H9 (cell line): ENCODE measurements at regions not wholly inside any gene's neighbourhood (a gene's known extent, or its start where the extent isn't known, plus 50 kb on each side); places are given as distances from the start of the nearest gene placed in this dataset.

Experiments used
- DNase-seq: peaks from one replicate; pipeline ENCODE4 v3.0.0-alpha.2; 2017
- H2AFZ ChIP-seq: one replicate; pipeline ENCODE4 v1.6.1; 2013; ENCODE audit warnings: mild to moderate bottlenecking, low read length, control low read depth, moderate library complexity
- H2AK5ac ChIP-seq: 2 replicates; pipeline ENCODE4 v1.6.1; 2013; ENCODE audit warnings: low read length, control low read depth, mixed read lengths; ENCODE audit not compliant: insufficient read length
- H2BK120ac ChIP-seq: one replicate; pipeline ENCODE4 v1.6.1; 2013; ENCODE audit warnings: low read depth, mild to moderate bottlenecking, low read length, control low read depth, inconsistent platforms; ENCODE audit not compliant: poor library complexity, severe bottlenecking
- H2BK12ac ChIP-seq: 2 replicates; pipeline ENCODE4 v1.6.1; 2013; ENCODE audit warnings: low read length, control low read depth, mixed read lengths, low read depth; ENCODE audit not compliant: insufficient read length
- H2BK15ac ChIP-seq: 2 replicates; pipeline ENCODE4 v1.6.1; 2013; ENCODE audit warnings: low read depth, low read length, control low read depth
- H2BK20ac ChIP-seq: one replicate; pipeline ENCODE4 v1.6.1; 2013; ENCODE audit warnings: low read depth, mild to moderate bottlenecking, low read length, control low read depth, inconsistent platforms; ENCODE audit not compliant: poor library complexity, severe bottlenecking
- H2BK5ac ChIP-seq: 2 replicates; pipeline ENCODE4 v1.6.1; 2013; ENCODE audit warnings: low read length, control low read depth, mixed read lengths; ENCODE audit not compliant: insufficient read length
- H3K14ac ChIP-seq: 2 replicates; pipeline ENCODE4 v1.6.1; 2013; ENCODE audit warnings: low read length, control low read depth; ENCODE audit not compliant: insufficient read depth
- H3K18ac ChIP-seq: 2 replicates; pipeline ENCODE4 v1.6.1; 2013; ENCODE audit warnings: low read depth, mild to moderate bottlenecking, mixed read lengths, low read length, control low read depth; ENCODE audit not compliant: insufficient read length
- H3K23ac ChIP-seq: 2 replicates; pipeline ENCODE4 v1.6.1; 2013; ENCODE audit warnings: low read length, control low read depth, mixed read lengths, low read depth; ENCODE audit not compliant: insufficient read length
- H3K23me2 ChIP-seq: 2 replicates; pipeline ENCODE4 v1.6.1; 2013; ENCODE audit warnings: low read depth, mild to moderate bottlenecking, mixed read lengths, low read length, control low read depth; ENCODE audit not compliant: insufficient read length, poor library complexity, severe bottlenecking
- H3K27ac ChIP-seq: 2 replicates; pipeline ENCODE4 v1.5.1; 2013; ENCODE audit warnings: low read length, control low read depth, mixed read lengths, low read depth; ENCODE audit not compliant: insufficient read length
- H3K27me3 ChIP-seq: 2 replicates; pipeline ENCODE4 v1.6.1; 2013; ENCODE audit warnings: low read length, control low read depth, inconsistent platforms; ENCODE audit not compliant: insufficient read depth
- H3K4ac ChIP-seq: 2 replicates; pipeline ENCODE4 v1.6.1; 2013; ENCODE audit warnings: low read depth, mild to moderate bottlenecking, control low read depth, inconsistent platforms, low read length, moderate library complexity
- H3K4me1 ChIP-seq: 2 replicates; pipeline ENCODE4 v1.6.1; 2013; ENCODE audit warnings: low read length, control low read depth, inconsistent platforms; ENCODE audit not compliant: insufficient read depth
- H3K4me2 ChIP-seq: 2 replicates; pipeline ENCODE4 v1.6.1; 2013; ENCODE audit warnings: low read length, control low read depth, mixed read lengths; ENCODE audit not compliant: insufficient read length, insufficient read depth
- H3K56ac ChIP-seq: 2 replicates; pipeline ENCODE4 v1.6.1; 2013; ENCODE audit warnings: low read depth, mild to moderate bottlenecking, mixed read lengths, low read length, control low read depth; ENCODE audit not compliant: insufficient read length
- H3K79me1 ChIP-seq: 2 replicates; pipeline ENCODE4 v1.6.1; 2013; ENCODE audit warnings: low read depth, mild to moderate bottlenecking, moderate library complexity, low read length, control low read depth, inconsistent platforms; ENCODE audit not compliant: insufficient read depth, poor library complexity, severe bottlenecking
- H3K79me2 ChIP-seq: 2 replicates; pipeline ENCODE4 v1.6.1; 2013; ENCODE audit warnings: low read length, control low read depth, inconsistent platforms; ENCODE audit not compliant: insufficient read depth
- H3K9ac ChIP-seq: 2 replicates; pipeline ENCODE4 v1.6.1; 2013; ENCODE audit warnings: low read length, control low read depth, mixed read lengths; ENCODE audit not compliant: insufficient read length; ENCODE audit errors: extremely low read depth
- H3K9me3 ChIP-seq: one replicate; pipeline ENCODE4 v1.6.1; 2013; ENCODE audit warnings: low read depth, low read length, inconsistent platforms; ENCODE audit not compliant: control insufficient read depth
- H3T11ph ChIP-seq: one replicate; pipeline ENCODE4 v1.6.1; 2013; ENCODE audit warnings: mild to moderate bottlenecking, low read length, control low read depth, inconsistent platforms
- H4K20me1 ChIP-seq: one replicate; pipeline ENCODE4 v1.6.1; 2013; ENCODE audit not compliant: control insufficient read depth, insufficient read length, insufficient read depth
- H4K5ac ChIP-seq: 2 replicates; pipeline ENCODE4 v1.6.1; 2013; ENCODE audit warnings: low read depth, mild to moderate bottlenecking, mixed read lengths, low read length, control low read depth; ENCODE audit not compliant: insufficient read length
- H4K8ac ChIP-seq: replicated peaks from 2 replicates; pipeline ENCODE4 v1.6.1; 2013; ENCODE audit warnings: low read length, control low read depth, mixed read lengths, low read depth; ENCODE audit not compliant: insufficient read length
- H4K91ac ChIP-seq: 2 replicates; pipeline ENCODE4 v1.6.1; 2013; ENCODE audit warnings: low read depth, mild to moderate bottlenecking, moderate library complexity, mixed read lengths, low read length, control low read depth; ENCODE audit not compliant: insufficient read length
- H3K27ac Mint-ChIP-seq, 3 experiments: 2 replicates in 2 of 3; 3 replicates in 1 of 3; pipeline ENCODE4 v1.8.0; 2020 to 2021; ENCODE audit warnings: mixed read lengths in 3 of 3, mild to moderate bottlenecking in 1 of 3, moderate library complexity in 1 of 3
- H3K27me3 Mint-ChIP-seq: 2 replicates; pipeline ENCODE4 v1.8.0; 2021; ENCODE audit warnings: low read depth, mild to moderate bottlenecking, moderate library complexity, mixed read lengths
- H3K36me3 Mint-ChIP-seq, 3 experiments: 2 replicates in 2 of 3; 3 replicates in 1 of 3; pipeline ENCODE4 v1.8.0; 2020 to 2021; ENCODE audit warnings: low read depth in 3 of 3, mixed read lengths in 3 of 3; ENCODE audit not compliant: insufficient read depth in 1 of 3
- H3K4me1 Mint-ChIP-seq, 2 experiments: 2 replicates each; pipeline ENCODE4 v1.8.0; 2020; ENCODE audit warnings: mixed read lengths in 2 of 2
- H3K4me3 Mint-ChIP-seq, 2 experiments: 2 replicates in 1 of 2; 3 replicates in 1 of 2; pipeline ENCODE4 v1.8.0; 2020 to 2021; ENCODE audit warnings: mild to moderate bottlenecking in 2 of 2, mixed read lengths in 2 of 2, moderate library complexity in 1 of 2
- H3K9me3 Mint-ChIP-seq, 2 experiments: 2 replicates in 1 of 2; 3 replicates in 1 of 2; pipeline ENCODE4 v1.8.0; 2020; ENCODE audit warnings: mild to moderate bottlenecking in 2 of 2, mixed read lengths in 2 of 2, moderate library complexity in 1 of 2
- WGBS: extraction: QIAGEN DNeasy Blood & Tissue Kit; methylation state at CpG from one replicate; pipeline ENCODE4 v1.1.7; 2013; ENCODE audit warnings: missing lambda C conversion rate, low lambda C conversion rate, mixed read lengths; ENCODE audit not compliant: insufficient read length; ENCODE audit errors: extremely low coverage; 5-methylcytosine and 5-hydroxymethylcytosine counted together
- TF ChIP-seq, protein P1 (sequence below): fragments of 200-600 bp; sonication (generic); conservative IDR thresholded peaks from 3 replicates; pipeline ENCODE4 v1.8.0; 2021; ENCODE audit warnings: antibody characterized with exemption, mild to moderate bottlenecking

DNA sequence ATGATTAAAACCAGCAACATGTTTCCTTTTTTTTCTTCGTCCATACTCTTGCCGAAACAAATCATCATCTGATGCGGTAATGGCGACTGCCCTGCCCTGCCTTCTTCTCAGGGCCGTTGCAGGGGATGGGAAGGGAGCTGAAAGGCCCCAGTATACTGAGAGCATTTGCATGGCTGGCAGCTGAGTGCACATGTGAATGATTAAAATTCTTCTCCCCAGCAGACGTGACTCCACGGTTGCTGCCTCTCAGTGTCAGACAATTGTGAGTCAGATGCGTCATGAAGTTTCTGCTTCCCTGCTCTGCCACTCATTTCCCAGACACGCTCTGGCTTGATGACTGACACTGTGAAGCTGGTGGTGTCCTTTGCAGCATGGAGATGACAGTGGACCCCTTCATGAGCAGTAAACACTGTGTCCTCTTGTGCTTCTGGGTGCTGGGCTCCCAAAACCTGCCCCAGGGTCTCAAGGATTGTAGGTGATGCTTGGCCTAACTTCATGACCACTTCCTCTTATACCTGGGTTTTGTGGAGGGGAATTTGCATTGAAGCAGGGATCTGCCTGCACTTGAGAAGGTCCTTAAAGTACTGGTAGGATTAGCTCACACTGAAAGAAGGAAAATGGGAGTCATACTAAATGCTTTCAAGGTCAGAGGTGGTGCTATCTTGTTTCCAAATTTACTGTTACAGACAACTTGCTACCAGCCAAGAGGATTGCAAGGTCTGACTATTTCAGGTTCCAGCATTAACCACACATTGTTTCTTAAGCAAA, 222.5 kb upstream of the COPS8 start:
- no peak overlapping the region for H2AK5ac ChIP-seq
- H3K4me1 Mint-ChIP-seq, result peaks cover 36 to 37% of the 10 kb centered on the region in 2 experiments
- no peaks in the 10 kb centered on the region for H4K20me1 ChIP-seq
- no peak overlapping the region for H3K27ac ChIP-seq
- no peak overlapping the region for H3K18ac ChIP-seq
- H3K4me3 Mint-ChIP-seq, result no peak overlapping the region
- H3K23ac ChIP-seq, result no peak overlapping the region
- no peak overlapping the region; a peak in 1 of 7 replicates for H3K27ac Mint-ChIP-seq
- H2BK120ac ChIP-seq, result no peak overlapping the region
- peaks cover 26 to 33% of the 10 kb centered on the region in 2 experiments for H3K9me3 Mint-ChIP-seq
- H3K36me3 Mint-ChIP-seq, result peaks cover 19 to 38% (median 22%) of the 10 kb centered on the region in 3 experiments
- H2BK15ac ChIP-seq, result no peak overlapping the region
- no peaks in the 10 kb centered on the region for H3K79me2 ChIP-seq
- H2BK12ac ChIP-seq, result no peak overlapping the region
- DNase-seq, result peak; percentile 8
- H2BK5ac ChIP-seq, result no peak overlapping the region
- H3K23me2 ChIP-seq, result no peaks in the 10 kb centered on the region
- peaks cover 35% of the 10 kb centered on the region for H3K27me3 Mint-ChIP-seq
- H2BK20ac ChIP-seq, result no peak overlapping the region
- H2AFZ ChIP-seq, result no peak overlapping the region
- H3K4me1 ChIP-seq, result peaks cover 3% of the 10 kb centered on the region; the same call in 1 of the 2 replicates
- WGBS, result no CpG with 5 or more reads among the region's 9 CpGs
- no peaks in the 10 kb centered on the region for H3K27me3 ChIP-seq
- no peak overlapping the region for H3K9ac ChIP-seq
- H3K4ac ChIP-seq, result no peak overlapping the region
- no peaks in the 10 kb centered on the region for H3K9me3 ChIP-seq
- no peak overlapping the region for H3K4me2 ChIP-seq
- TF ChIP-seq, protein P1, sequence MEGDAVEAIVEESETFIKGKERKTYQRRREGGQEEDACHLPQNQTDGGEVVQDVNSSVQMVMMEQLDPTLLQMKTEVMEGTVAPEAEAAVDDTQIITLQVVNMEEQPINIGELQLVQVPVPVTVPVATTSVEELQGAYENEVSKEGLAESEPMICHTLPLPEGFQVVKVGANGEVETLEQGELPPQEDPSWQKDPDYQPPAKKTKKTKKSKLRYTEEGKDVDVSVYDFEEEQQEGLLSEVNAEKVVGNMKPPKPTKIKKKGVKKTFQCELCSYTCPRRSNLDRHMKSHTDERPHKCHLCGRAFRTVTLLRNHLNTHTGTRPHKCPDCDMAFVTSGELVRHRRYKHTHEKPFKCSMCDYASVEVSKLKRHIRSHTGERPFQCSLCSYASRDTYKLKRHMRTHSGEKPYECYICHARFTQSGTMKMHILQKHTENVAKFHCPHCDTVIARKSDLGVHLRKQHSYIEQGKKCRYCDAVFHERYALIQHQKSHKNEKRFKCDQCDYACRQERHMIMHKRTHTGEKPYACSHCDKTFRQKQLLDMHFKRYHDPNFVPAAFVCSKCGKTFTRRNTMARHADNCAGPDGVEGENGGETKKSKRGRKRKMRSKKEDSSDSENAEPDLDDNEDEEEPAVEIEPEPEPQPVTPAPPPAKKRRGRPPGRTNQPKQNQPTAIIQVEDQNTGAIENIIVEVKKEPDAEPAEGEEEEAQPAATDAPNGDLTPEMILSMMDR, result no peak
- H4K91ac ChIP-seq, result no peak overlapping the region
- no peak overlapping the region for H3K56ac ChIP-seq
- no peak overlapping the region for H3T11ph ChIP-seq
- H4K5ac ChIP-seq, result no peak overlapping the region
- no peak overlapping the region for H3K14ac ChIP-seq
- H3K79me1 ChIP-seq, result no peaks in the 10 kb centered on the region
- no peak overlapping the region for H4K8ac ChIP-seq
